Prostate gland (tissue), 2 donors: ENCODE measurements at regions not wholly inside any gene's neighbourhood (a gene's known extent, or its start where the extent isn't known, plus 50 kb on each side); places are given as distances from the start of the nearest gene placed in this dataset.
"Not testable (repeated sequence)": the region's sequence is repeated elsewhere in the genome, so short reads cannot be mapped to it uniquely, and the experiment has no call there.

Experiments used
- POLR2A ChIP-seq: fragments of 450-650 bp; IDR thresholded peaks from one replicate; pipeline ENCODE4 v1.6.1; 2016; ENCODE audit warnings: antibody characterized with exemption, mild to moderate bottlenecking
- TF ChIP-seq, protein P1 (sequence below), 4 experiments: fragments of 200-600 bp in 2 of 4; fragments of 450-650 bp in 2 of 4; sonication (generic) in 2 of 4; IDR thresholded peaks; 1 replicate in 3 of 4; 2 replicates in 1 of 4; pipeline ENCODE4 v1.5.1; 2016 to 2019; ENCODE audit warnings: antibody characterized with exemption in 4 of 4, mild to moderate bottlenecking in 2 of 4, moderate library complexity in 2 of 4

DNA sequence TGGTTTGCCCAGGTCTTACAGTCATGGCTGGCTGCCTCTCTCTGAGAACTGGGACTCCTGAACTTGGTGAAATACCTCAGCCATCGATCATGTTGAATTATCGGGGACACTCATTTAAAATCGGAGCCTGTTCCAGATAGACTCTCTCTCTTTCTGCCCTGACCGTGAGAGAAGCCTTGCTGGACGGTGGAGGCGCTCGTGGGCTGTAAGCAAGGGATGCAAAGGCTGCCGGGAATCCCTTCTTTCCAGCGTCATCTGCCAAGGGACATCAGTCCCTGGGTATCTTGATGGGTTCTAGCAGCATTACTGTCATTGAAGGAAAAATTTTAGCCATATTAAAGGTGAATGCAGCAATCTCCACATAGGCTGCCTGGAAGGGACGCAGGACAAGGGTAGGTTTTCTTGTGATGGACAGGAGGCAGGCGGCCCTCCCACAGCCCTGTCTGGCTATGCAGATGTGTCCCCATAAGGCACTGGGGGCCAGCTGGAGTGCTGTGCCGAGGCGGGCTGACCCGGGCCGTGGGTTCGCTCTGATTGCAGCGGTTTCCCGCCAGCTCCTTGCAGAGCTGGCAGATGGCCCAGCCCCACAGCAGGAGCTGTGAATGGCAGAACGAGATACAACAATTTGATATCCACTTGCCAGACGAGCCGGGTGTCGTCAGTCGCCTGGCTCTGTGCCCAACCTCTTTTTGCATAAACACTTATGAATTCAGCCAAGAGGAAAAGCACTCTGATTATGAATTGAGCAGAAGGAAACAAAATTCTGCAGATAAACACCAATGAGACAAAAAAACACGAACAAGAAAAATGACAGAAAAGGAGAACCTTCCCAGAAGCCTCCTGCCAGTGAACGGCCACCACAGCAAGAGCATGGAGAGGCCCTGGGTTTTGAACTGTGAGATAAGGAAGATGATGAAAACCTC, 151.9 kb upstream of the ALDH3B2 start:
- TF ChIP-seq, protein P1, sequence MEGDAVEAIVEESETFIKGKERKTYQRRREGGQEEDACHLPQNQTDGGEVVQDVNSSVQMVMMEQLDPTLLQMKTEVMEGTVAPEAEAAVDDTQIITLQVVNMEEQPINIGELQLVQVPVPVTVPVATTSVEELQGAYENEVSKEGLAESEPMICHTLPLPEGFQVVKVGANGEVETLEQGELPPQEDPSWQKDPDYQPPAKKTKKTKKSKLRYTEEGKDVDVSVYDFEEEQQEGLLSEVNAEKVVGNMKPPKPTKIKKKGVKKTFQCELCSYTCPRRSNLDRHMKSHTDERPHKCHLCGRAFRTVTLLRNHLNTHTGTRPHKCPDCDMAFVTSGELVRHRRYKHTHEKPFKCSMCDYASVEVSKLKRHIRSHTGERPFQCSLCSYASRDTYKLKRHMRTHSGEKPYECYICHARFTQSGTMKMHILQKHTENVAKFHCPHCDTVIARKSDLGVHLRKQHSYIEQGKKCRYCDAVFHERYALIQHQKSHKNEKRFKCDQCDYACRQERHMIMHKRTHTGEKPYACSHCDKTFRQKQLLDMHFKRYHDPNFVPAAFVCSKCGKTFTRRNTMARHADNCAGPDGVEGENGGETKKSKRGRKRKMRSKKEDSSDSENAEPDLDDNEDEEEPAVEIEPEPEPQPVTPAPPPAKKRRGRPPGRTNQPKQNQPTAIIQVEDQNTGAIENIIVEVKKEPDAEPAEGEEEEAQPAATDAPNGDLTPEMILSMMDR (IDR thresholded peaks at IDR 0.05), result not testable (repeated sequence)
- TF ChIP-seq POLR2A, result not testable (repeated sequence)
